NCI-H460 (cell line): ENCODE measurements at regions not wholly inside any gene's neighbourhood (a gene's known extent, or its start where the extent isn't known, plus 50 kb on each side); places are given as distances from the start of the nearest gene placed in this dataset.

Experiments
- DNase-seq: peaks from one replicate; pipeline ENCODE4 v3.0.0-alpha.2; 2016; ENCODE audit warnings: low read depth; ENCODE audit errors: extremely low read depth

- DNase-seq: no peak
Observed at GRCh38 chr12:77777274-77777673, 53.4 kb upstream of the NAV3 start.

- no peak for DNase-seq
Observed at GRCh38 chr12:77774761-77775160, 55.9 kb upstream of the NAV3 start.

- no peak for DNase-seq
Observed at GRCh38 chr12:77772676-77773298, 57.9 kb upstream of the NAV3 start.

- DNase-seq: no peak
Observed at GRCh38 chr12:77768558-77768957, 62.1 kb upstream of the NAV3 start.

- no peak for DNase-seq
Observed at GRCh38 chr12:77767756-77768343, 62.8 kb upstream of the NAV3 start.

GRCh38 chr12:77767335-77767734 is 63.4 kb upstream of the NAV3 start:
- DNase-seq: no peak

GRCh38 chr12:77766224-77766623 is 64.5 kb upstream of the NAV3 start:
- DNase-seq: no peak

GRCh38 chr12:77761286-77761685 is 69.4 kb upstream of the NAV3 start:
- no peak for DNase-seq

GRCh38 chr12:77760271-77761025 is 70.2 kb upstream of the NAV3 start:
- DNase-seq: no peak

- no peak for DNase-seq
Observed at GRCh38 chr12:77754086-77754485, 76.6 kb upstream of the NAV3 start.

GRCh38 chr12:77751939-77752338 is 78.8 kb upstream of the NAV3 start:
- DNase-seq: no peak

- no peak for DNase-seq
Observed at GRCh38 chr12:77746096-77746495, 84.6 kb upstream of the NAV3 start.

- DNase-seq: no peak
Observed at GRCh38 chr12:77745624-77746023, 85.1 kb upstream of the NAV3 start.

GRCh38 chr12:77742631-77743030 is 88.1 kb upstream of the NAV3 start:
- DNase-seq: no peak

- no peak for DNase-seq
Observed at GRCh38 chr12:77741974-77742517, 88.6 kb upstream of the NAV3 start.

- DNase-seq: no peak
Observed at GRCh38 chr12:77736219-77736965, 94.3 kb upstream of the NAV3 start.

- no peak for DNase-seq
Observed at GRCh38 chr12:77734214-77734883, 96.3 kb upstream of the NAV3 start.

- DNase-seq: no peak
Observed at GRCh38 chr12:77728018-77728417, 102.7 kb upstream of the NAV3 start.

GRCh38 chr12:77727442-77728001 is 103.2 kb upstream of the NAV3 start:
- DNase-seq: no peak

- no peak for DNase-seq
Observed at GRCh38 chr12:77725611-77726010, 105.1 kb upstream of the NAV3 start.
